ENCODE measurements at regions not wholly inside any gene's neighbourhood (a gene's known extent, or its start where the extent isn't known, plus 50 kb on each side); places are given as distances from the start of the nearest gene placed in this dataset.

DNA sequence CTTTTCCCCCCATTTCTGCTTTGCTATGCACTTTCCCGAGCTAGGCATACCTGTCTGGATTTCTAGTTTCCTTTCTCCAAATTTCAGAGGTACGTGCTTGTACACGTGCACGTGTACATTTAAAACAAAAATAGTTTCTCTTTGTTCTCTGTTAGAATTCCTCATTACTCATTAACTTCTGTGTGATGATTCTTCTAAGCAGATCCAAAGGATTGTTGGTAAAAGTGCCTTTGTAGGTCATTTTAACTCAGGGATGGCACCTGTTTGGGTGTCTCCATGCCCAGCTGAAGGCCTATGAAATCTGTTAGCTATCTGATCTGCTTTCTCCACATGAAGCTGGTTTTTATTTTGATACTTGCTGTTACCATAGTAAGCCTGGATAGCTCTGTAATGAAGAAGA lies 264.3 kb downstream of the LPIN1 start:
- TF ChIP-seq, protein P1, sequence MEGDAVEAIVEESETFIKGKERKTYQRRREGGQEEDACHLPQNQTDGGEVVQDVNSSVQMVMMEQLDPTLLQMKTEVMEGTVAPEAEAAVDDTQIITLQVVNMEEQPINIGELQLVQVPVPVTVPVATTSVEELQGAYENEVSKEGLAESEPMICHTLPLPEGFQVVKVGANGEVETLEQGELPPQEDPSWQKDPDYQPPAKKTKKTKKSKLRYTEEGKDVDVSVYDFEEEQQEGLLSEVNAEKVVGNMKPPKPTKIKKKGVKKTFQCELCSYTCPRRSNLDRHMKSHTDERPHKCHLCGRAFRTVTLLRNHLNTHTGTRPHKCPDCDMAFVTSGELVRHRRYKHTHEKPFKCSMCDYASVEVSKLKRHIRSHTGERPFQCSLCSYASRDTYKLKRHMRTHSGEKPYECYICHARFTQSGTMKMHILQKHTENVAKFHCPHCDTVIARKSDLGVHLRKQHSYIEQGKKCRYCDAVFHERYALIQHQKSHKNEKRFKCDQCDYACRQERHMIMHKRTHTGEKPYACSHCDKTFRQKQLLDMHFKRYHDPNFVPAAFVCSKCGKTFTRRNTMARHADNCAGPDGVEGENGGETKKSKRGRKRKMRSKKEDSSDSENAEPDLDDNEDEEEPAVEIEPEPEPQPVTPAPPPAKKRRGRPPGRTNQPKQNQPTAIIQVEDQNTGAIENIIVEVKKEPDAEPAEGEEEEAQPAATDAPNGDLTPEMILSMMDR (IDR thresholded peaks at IDR 0.05): no peak
- TF ChIP-seq EP300 (IDR thresholded peaks at IDR 0.05) (no peak), POLR2A (IDR thresholded peaks at IDR 0.05) (no peak)

All from tibial nerve (tissue), 4 donors.